GM21786 (cell line): ENCODE measurements at regions not wholly inside any gene's neighbourhood (a gene's known extent, or its start where the extent isn't known, plus 50 kb on each side); places are given as distances from the start of the nearest gene placed in this dataset.
"Not testable (repeated sequence)": the region's sequence is repeated elsewhere in the genome, so short reads cannot be mapped to it uniquely, and the experiment has no call there.

Source experiments
- ATAC-seq: cut with Tn5 transposase; IDR thresholded peaks from one replicate; pipeline ENCODE4 v1.9.1; 2021; ENCODE audit not compliant: unreplicated experiment

- no peak for ATAC-seq
These were observed 82.5 kb upstream of the MYO3A start for GRCh38 chr10:25851548-25851947.

DNA sequence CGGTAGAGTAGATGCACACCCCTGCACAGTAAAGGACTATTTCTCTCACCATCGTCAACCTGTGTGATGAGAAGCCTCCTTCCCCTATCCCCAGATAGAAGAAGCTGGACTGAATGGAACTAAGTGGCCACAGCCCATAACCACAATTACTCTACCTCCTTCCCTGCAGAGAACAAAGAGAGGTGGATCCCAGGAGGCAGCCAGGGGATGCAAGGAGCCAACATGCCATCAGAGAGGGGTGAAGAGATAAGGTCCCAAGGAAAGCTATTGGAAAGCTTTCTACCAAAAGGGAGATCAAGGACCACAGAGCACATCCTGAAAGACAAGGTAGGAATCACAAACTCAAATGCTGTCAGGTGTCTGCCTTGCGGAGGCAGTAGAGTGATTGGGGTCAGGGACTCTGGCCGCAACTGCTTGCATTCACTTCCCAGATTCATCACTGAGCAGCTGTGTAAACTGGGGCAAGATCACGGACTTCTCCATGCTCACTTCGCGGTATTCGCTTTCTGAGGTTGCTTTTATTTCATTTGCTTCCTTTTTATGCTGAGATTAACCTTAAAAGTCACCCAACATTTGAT lies 81.6 kb upstream of the MYO3A start:
- no peak for ATAC-seq

DNA sequence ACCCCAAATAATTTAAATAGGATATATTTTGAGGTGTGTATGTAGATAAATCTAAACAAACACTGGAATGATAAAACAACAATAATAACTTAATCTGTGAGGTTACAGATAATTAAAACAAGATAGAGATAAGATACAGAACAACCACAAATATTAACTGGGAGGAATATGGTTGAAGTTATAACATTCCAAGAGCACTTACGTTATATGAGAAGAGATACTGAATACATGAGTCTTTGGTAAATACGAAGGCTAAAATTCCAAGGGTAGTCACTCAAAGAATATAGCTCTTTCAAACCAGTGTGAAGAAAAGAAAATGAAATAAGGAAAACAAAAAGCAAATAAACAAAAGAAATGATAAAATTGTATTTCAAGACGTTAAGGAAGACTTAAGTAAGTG lies 76.0 kb upstream of the MYO3A start:
- no peak for ATAC-seq

- no peak for ATAC-seq
These were observed 68.8 kb upstream of the MYO3A start for GRCh38 chr10:25865267-25865666.

DNA sequence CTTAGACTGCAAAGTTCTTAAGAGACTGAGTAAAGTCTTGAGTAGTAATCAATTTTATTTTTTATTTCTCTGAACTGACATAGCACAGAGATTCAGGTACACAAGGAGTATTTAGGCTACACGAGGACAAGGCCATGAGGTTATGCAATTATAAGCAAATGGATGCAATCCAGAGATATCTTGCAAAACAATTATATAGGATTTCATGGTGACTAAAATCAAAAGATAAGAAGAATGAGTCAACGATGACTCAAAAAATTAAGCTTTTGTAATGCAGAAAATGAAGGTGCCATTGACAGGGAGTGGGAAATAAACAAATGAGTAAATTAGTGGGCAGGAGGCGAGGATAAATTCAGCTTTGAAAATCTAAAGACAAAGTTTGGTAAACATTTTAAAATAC lies 66.7 kb upstream of the MYO3A start:
- ATAC-seq: no peak

DNA sequence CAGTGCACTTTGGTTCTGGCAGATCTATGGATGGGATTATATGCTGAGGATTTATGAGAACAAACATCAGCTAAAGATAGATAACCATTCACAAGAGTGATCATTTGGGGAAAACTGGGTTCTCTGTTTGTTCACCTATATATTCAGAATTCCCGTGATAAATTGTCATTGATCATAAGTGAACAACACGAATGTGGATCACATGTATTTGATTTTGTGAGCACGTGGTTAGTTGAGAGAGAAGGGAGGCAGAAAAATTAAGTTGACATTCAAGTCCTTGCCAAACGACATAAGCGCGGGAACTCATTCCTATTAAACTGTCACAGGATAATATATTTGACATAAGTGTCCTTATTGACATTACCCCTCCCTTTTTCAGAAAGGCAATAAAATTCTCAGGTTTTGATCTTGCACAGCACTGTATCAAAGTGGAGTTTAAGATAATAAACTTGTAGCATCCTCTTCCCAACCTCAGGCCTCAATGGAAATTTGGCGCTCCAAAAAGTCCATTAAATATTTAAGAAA lies 64.9 kb upstream of the MYO3A start:
- no peak for ATAC-seq

DNA sequence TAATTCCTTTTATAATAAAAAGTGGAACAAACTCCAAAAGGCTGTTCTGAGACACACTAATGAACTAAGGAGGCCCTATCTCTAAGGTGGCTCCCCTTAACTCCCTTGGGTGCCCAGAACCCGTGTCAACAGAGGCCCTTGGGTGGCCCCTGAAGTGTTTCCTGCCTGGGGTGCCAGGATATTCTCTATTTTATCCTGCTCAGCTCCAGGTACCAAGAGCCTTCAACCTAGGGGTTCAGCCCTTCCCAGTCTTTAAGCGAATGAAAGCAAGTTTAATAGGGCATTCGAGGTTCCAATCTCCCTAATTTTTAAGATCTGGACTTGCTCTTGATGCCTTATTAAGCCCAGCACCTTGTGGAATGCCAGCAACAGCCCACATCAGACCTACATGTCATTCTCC lies 64.4 kb upstream of the MYO3A start:
- ATAC-seq: no peak

GRCh38 chr10:25874402-25874801 lies 59.6 kb upstream of the MYO3A start:
- ATAC-seq: not testable (repeated sequence)

GRCh38 chr10:25875556-25876165 lies 58.4 kb upstream of the MYO3A start:
- peak; percentile 89 for ATAC-seq

DNA sequence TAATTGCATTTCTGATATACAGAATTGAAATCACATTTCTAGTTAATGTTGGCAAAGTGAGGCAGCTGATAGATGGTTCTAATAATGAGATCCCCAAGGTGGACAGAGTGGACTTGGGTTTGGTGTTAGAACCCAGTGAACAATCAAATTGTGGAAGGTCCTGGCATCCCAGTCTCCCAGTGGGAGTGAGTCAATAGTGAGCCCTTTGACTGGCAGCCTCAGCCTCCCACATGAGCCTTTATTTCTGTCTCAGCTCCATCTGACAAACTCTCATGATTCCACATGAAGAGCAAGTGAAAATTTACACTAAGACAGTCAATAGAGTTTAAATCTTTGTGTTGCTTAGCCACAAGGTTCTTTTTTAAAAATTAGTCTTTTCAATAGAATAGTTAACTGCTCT lies 56.7 kb upstream of the MYO3A start:
- no peak for ATAC-seq
